Endodermal cell (in vitro differentiated cells): ENCODE measurements at regions not wholly inside any gene's neighbourhood (a gene's known extent, or its start where the extent isn't known, plus 50 kb on each side); places are given as distances from the start of the nearest gene placed in this dataset.
A peak's percentile ranks its signal among the peaks of the same experiment; 100 is the strongest.

Experiments
- DNase-seq: peaks from one replicate; pipeline ENCODE4 v3.0.0-alpha.2; 2017
- H3K27ac ChIP-seq: 2 replicates; pipeline ENCODE4 v1.5.1; 2013; ENCODE audit warnings: mild to moderate bottlenecking, low read depth, low read length, moderate library complexity
- H3K27me3 ChIP-seq: 2 replicates; pipeline ENCODE4 v1.6.1; 2013; ENCODE audit warnings: mild to moderate bottlenecking, low read length, moderate library complexity; ENCODE audit not compliant: insufficient read depth, control insufficient read depth, poor library complexity, severe bottlenecking
- H3K36me3 ChIP-seq: 2 replicates; pipeline ENCODE4 v1.7.0; 2013; ENCODE audit warnings: mild to moderate bottlenecking, low read length, moderate library complexity; ENCODE audit not compliant: control insufficient read depth, insufficient read depth
- H3K4me1 ChIP-seq: one replicate; pipeline ENCODE4 v1.7.0; 2013; ENCODE audit warnings: low read length; ENCODE audit not compliant: control insufficient read depth, insufficient read depth
- H3K4me3 ChIP-seq: 2 replicates; pipeline ENCODE4 v1.5.1; 2013; ENCODE audit warnings: mild to moderate bottlenecking, low read length, moderate library complexity
- H3K9ac ChIP-seq: 2 replicates; pipeline ENCODE4 v1.6.1; 2013; ENCODE audit warnings: mild to moderate bottlenecking, low read length, moderate library complexity; ENCODE audit not compliant: poor library complexity, severe bottlenecking; ENCODE audit errors: extremely low read depth
- H3K9me3 ChIP-seq: 2 replicates; pipeline ENCODE4 v1.6.1; 2013; ENCODE audit warnings: mild to moderate bottlenecking, low read length, moderate library complexity; ENCODE audit not compliant: control insufficient read depth
- H3K27ac Mint-ChIP-seq: 2 replicates; pipeline ENCODE4 v1.8.0; 2020; ENCODE audit warnings: mixed read lengths
- H3K27me3 Mint-ChIP-seq: 2 replicates; pipeline ENCODE4 v1.8.0; 2021; ENCODE audit warnings: mild to moderate bottlenecking, mixed read lengths; ENCODE audit not compliant: insufficient read depth
- H3K36me3 Mint-ChIP-seq: 2 replicates; pipeline ENCODE4 v1.8.0; 2020; ENCODE audit warnings: low read depth, mixed read lengths
- H3K4me1 Mint-ChIP-seq: 2 replicates; pipeline ENCODE4 v1.8.0; 2020; ENCODE audit warnings: mixed read lengths
- H3K4me3 Mint-ChIP-seq: 2 replicates; pipeline ENCODE4 v1.8.0; 2020; ENCODE audit warnings: mild to moderate bottlenecking, moderate library complexity, mixed read lengths
- H3K9me3 Mint-ChIP-seq: 2 replicates; pipeline ENCODE4 v1.8.0; 2020; ENCODE audit warnings: mild to moderate bottlenecking, mixed read lengths
- CTCF ChIP-seq: fragments of 200-600 bp; sonication (generic); conservative IDR thresholded peaks from 2 replicates; pipeline ENCODE4 v1.5.0; 2021; ENCODE audit warnings: antibody characterized with exemption, mild to moderate bottlenecking
- WGBS, 2 experiments: methylation state at CpG; one replicate each; pipeline versions ENCODE4 v1.1.5 to v1.1.7; 2013; ENCODE audit warnings: missing lambda C conversion rate in 2 of 2, mixed read lengths in 1 of 2; ENCODE audit not compliant: insufficient coverage in 1 of 2, insufficient read length in 1 of 2; 5-methylcytosine and 5-hydroxymethylcytosine counted together

DNA sequence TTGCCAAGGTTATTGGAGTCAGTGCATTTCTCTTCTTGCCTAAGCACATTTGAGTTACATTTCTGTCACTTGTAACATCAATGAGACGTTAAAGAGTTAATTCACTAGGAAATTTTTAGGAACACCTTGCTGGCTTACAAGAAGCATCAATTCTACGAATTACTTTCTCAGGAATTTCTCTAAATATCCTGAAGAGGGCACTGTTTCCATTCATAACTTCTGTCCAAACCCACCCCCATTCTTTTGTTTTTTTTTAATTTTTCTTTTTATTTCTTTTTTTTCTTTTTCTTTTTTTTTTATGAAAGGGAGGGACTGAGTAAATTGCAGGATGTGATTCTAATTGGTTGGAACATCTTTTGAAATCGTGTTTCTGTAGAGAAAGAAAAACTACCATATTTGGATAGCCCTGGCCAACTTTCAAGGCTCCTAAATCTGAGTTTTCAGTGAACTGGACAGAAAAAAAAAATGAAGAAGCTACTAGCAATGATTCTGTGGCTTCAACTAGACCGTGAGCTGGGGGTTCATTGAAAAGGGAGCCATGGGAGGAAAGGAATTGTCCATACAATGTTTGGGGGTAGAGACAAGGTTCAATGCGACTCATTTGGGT lies 285.3 kb downstream of the DAD1 start:
- no peak for DNase-seq
- H3K27ac ChIP-seq = no peak overlapping the region

DNA sequence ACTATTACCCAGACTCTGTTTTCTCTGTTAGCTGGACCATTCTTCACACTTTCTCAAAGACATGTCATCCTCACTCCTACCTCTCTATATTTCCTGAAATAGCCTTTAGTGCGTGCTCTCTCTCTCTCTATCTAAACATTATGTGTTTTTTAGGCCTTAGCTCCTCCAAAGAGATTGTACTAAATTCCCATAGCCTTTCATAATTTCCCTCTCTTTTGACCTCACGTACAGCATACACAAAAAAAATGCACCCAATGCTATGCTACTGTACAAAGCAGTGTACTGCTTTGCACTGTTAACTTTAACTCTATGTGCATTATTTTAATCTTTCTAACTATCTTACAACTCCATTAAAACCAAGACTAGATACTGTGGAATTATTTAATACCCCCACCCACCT lies 288.4 kb downstream of the DAD1 start:
- Histone ChIP-seq H3K4me1 (no peaks in the 10 kb centered on the region), H3K27ac (no peak overlapping the region), H3K9me3 (no peaks in the 10 kb centered on the region), H3K4me3 (no peak overlapping the region), H3K36me3 (no peaks in the 10 kb centered on the region), H3K27me3 (no peaks in the 10 kb centered on the region), H3K9ac (no peak overlapping the region)
- no peaks in the 10 kb centered on the region for H3K27me3 Mint-ChIP-seq
- WGBS, 2 experiments = 91 to 94% methylated on average over 2 of the region's 2 CpGs
- H3K4me1 Mint-ChIP-seq = peaks cover 15% of the 10 kb centered on the region
- TF ChIP-seq CTCF = no peak
- peaks cover 4% of the 10 kb centered on the region for H3K9me3 Mint-ChIP-seq
- peaks cover 1% of the 10 kb centered on the region for H3K36me3 Mint-ChIP-seq
- no peak for DNase-seq
- H3K27ac Mint-ChIP-seq = no peak overlapping the region
- no peak overlapping the region for H3K4me3 Mint-ChIP-seq

More for the DNA sequence above, 285.3 kb downstream of the DAD1 start:
- H3K4me3 ChIP-seq = no peak overlapping the region
- H3K9me3 ChIP-seq = no peaks in the 10 kb centered on the region
- H3K36me3 ChIP-seq = no peaks in the 10 kb centered on the region
- H3K4me1 ChIP-seq = no peaks in the 10 kb centered on the region
- Mint-ChIP-seq H3K4me1 (peaks cover 5% of the 10 kb centered on the region), H3K9me3 (no peaks in the 10 kb centered on the region), H3K36me3 (no peaks in the 10 kb centered on the region), H3K4me3 (no peak overlapping the region), H3K27me3 (no peaks in the 10 kb centered on the region), H3K27ac (no peak overlapping the region)
- H3K27me3 ChIP-seq = no peaks in the 10 kb centered on the region
- TF ChIP-seq CTCF = peak; percentile 78
- 52 to 68% methylated on average over 3 to 5 of the region's 5 CpGs for WGBS, 2 experiments
- no peak overlapping the region for H3K9ac ChIP-seq

- TF ChIP-seq CTCF = no peak
- peaks cover 1% of the 10 kb centered on the region for H3K36me3 Mint-ChIP-seq
- Histone ChIP-seq H3K27me3 (no peaks in the 10 kb centered on the region), H3K4me3 (no peak overlapping the region), H3K27ac (no peak overlapping the region), H3K4me1 (no peaks in the 10 kb centered on the region), H3K9ac (no peak overlapping the region), H3K36me3 (no peaks in the 10 kb centered on the region), H3K9me3 (no peaks in the 10 kb centered on the region)
- no peak overlapping the region for H3K4me3 Mint-ChIP-seq
- 95 to 100% methylated on average over 1 of the region's 1 CpG for WGBS, 2 experiments
- no peaks in the 10 kb centered on the region for H3K27me3 Mint-ChIP-seq
- no peak overlapping the region for H3K27ac Mint-ChIP-seq
- DNase-seq = no peak
- H3K9me3 Mint-ChIP-seq = peaks cover 4% of the 10 kb centered on the region
- peaks cover 15% of the 10 kb centered on the region for H3K4me1 Mint-ChIP-seq
Observed at GRCh38 chr14:22297376-22297775, 291.6 kb downstream of the DAD1 start.
